GM18505 (cell line): ENCODE measurements at regions not wholly inside any gene's neighbourhood (a gene's known extent, or its start where the extent isn't known, plus 50 kb on each side); places are given as distances from the start of the nearest gene placed in this dataset.

Source experiments
- ATAC-seq: cut with Tn5 transposase; IDR thresholded peaks from one replicate; pipeline ENCODE4 v1.9.1; 2021; ENCODE audit not compliant: unreplicated experiment
- POLR2A ChIP-seq: IDR thresholded peaks from 4 replicates; pipeline ENCODE4 v1.6.1; 2011; ENCODE audit warnings: borderline replicate concordance; ENCODE audit not compliant: insufficient read depth, insufficient read length; ENCODE audit errors: extremely low read depth

- no peak for ATAC-seq
- no peak for TF ChIP-seq POLR2A
Measured at GRCh38 chrX:121802881-121803412, 755.5 kb downstream of the GLUD2 start.

- no peak for TF ChIP-seq POLR2A
- no peak for ATAC-seq
Measured at GRCh38 chrX:121823406-121823805, 776.0 kb downstream of the GLUD2 start.

GRCh38 chrX:121831601-121832000 is 784.2 kb downstream of the GLUD2 start:
- no peak for TF ChIP-seq POLR2A
- no peak for ATAC-seq

- no peak for TF ChIP-seq POLR2A
- ATAC-seq, result no peak
Measured at GRCh38 chrX:121832446-121832845, 785.0 kb downstream of the GLUD2 start.

- ATAC-seq, result no peak
- no peak for TF ChIP-seq POLR2A
Measured at GRCh38 chrX:121836000-121836399, 788.6 kb downstream of the GLUD2 start.

- ATAC-seq, result no peak
- TF ChIP-seq POLR2A, result no peak
Measured at GRCh38 chrX:121851033-121851432, 803.6 kb downstream of the GLUD2 start.

- TF ChIP-seq POLR2A, result no peak
- ATAC-seq, result no peak
Measured at GRCh38 chrX:121853762-121854613, 806.6 kb downstream of the GLUD2 start.

- TF ChIP-seq POLR2A, result no peak
- ATAC-seq, result no peak
Measured at GRCh38 chrX:121854614-121854911, 807.2 kb downstream of the GLUD2 start.

- no peak for TF ChIP-seq POLR2A
- no peak for ATAC-seq
Measured at GRCh38 chrX:121858867-121859647, 811.6 kb downstream of the GLUD2 start.

GRCh38 chrX:121863976-121864375 is 816.6 kb downstream of the GLUD2 start:
- ATAC-seq, result no peak

GRCh38 chrX:121864561-121864960 is 817.2 kb downstream of the GLUD2 start:
- TF ChIP-seq POLR2A, result no peak
- no peak for ATAC-seq

More at GRCh38 chrX:121863976-121864375, 816.6 kb downstream of the GLUD2 start:
- no peak for TF ChIP-seq POLR2A

- ATAC-seq, result no peak
- TF ChIP-seq POLR2A, result no peak
Measured at GRCh38 chrX:121869876-121870477, 822.6 kb downstream of the GLUD2 start.

GRCh38 chrX:121871122-121871521 is 823.7 kb downstream of the GLUD2 start:
- ATAC-seq, result no peak
- TF ChIP-seq POLR2A, result no peak
